ENCODE measurements at regions not wholly inside any gene's neighbourhood (a gene's known extent, or its start where the extent isn't known, plus 50 kb on each side); places are given as distances from the start of the nearest gene placed in this dataset.
A peak's percentile ranks its signal among the peaks of the same experiment; 100 is the strongest.

DNA sequence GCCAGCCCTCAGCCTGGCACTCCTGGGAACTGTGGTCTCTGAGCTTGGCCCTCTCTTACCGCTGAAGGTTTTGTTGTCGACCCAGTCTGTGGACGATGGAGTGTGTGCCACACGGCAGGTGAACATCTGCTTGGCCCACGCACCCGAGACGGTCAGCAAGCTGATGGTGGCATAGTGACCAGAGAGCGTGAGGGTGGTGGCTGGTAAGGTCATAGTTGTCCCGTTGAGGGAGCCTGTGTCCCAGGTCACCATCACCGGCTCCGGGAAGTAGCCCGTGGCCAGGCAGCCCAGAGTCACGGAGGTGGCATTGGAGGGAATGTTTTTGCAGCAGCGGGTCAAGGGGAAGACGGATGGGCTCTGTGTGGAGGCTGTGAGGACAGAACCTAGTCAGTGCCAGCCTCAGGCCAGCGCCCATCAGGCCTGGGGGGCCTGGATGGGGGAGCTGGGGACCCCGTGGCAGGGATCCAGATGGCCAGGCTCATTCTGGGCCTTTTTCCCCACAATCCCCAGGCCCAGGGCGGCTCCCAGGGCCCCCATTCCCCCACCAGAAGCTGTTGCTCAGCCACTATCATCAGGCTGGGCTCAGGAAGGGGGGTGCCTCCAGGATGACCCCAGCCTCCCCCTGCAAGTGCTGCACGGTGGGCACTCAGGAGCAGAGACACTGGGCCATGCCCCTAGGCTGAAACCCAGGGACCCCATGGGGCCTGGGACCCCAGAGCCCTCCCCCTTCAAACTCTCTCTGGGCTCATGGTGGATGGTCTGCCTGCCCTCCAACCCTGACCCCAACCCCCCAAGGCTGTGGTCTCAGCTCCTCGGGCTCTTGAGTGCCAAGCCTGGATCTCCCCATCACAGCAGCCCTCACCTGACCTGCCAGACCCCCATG is 75.2 kb downstream of the TMEM121 start:
- TF ChIP-seq, protein P1, sequence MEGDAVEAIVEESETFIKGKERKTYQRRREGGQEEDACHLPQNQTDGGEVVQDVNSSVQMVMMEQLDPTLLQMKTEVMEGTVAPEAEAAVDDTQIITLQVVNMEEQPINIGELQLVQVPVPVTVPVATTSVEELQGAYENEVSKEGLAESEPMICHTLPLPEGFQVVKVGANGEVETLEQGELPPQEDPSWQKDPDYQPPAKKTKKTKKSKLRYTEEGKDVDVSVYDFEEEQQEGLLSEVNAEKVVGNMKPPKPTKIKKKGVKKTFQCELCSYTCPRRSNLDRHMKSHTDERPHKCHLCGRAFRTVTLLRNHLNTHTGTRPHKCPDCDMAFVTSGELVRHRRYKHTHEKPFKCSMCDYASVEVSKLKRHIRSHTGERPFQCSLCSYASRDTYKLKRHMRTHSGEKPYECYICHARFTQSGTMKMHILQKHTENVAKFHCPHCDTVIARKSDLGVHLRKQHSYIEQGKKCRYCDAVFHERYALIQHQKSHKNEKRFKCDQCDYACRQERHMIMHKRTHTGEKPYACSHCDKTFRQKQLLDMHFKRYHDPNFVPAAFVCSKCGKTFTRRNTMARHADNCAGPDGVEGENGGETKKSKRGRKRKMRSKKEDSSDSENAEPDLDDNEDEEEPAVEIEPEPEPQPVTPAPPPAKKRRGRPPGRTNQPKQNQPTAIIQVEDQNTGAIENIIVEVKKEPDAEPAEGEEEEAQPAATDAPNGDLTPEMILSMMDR (IDR thresholded peaks at IDR 0.05), result no peak
- H3K27me3 Mint-ChIP-seq, result no peaks in the 10 kb centered on the region
- no peaks in the 10 kb centered on the region for H3K9me3 Mint-ChIP-seq (ENCODE audit: insufficient read depth)
- Histone ChIP-seq H3K4me1 (ENCODE audit: control insufficient read depth in 2 of 2, insufficient read depth in 2 of 2, low read length in 2 of 2) (peaks cover 0 to 36% of the 10 kb centered on the region in 2 donors), H4K20me1 (ENCODE audit: control insufficient read depth, insufficient read depth, low read length, poor library complexity, severe bottlenecking) (no peaks in the 10 kb centered on the region), H3K27ac (ENCODE audit: low read length in 2 of 2) (no peak overlapping the region), H3K9me3 (ENCODE audit: control extremely low read depth in 1 of 3, control insufficient read depth in 2 of 3, insufficient read depth in 1 of 3, low read length in 2 of 3) (no peaks in the 10 kb centered on the region), H3K27me3 (replicated peaks in 1 of 4; ENCODE audit: control extremely low read depth in 1 of 4, control insufficient read depth in 3 of 4, insufficient read depth in 4 of 4, low read length in 3 of 4) (no peaks in the 10 kb centered on the region), H3K4me2 (replicated peaks; ENCODE audit: low read depth, low read length, poor library complexity, severe bottlenecking) (no peak overlapping the region), H3K36me3 (replicated peaks in 1 of 2; ENCODE audit: control extremely low read depth in 1 of 2, control insufficient read depth in 1 of 2, extremely low read depth in 1 of 2, insufficient read depth in 2 of 2, low read length in 1 of 2) (peaks cover 0 to 2% of the 10 kb centered on the region in 2 experiments), H3K4me3 (ENCODE audit: control extremely low read depth in 1 of 5, extremely low read depth in 1 of 5, insufficient read depth in 1 of 5, low read depth in 2 of 5, low read length in 4 of 5) (no peak overlapping the region), H2AFZ (ENCODE audit: insufficient read depth, low read depth, low read length, poor library complexity, severe bottlenecking) (no peak overlapping the region), H3K9ac (ENCODE audit: low read length) (no peak overlapping the region), H3K79me2 (ENCODE audit: control insufficient read depth, insufficient read depth, low read length) (no peaks in the 10 kb centered on the region)
- ChIA-PET POLR2A (interaction anchor here (0.7 to 1.6 kb wide), 3 partner anchors 12 to 260 kb away, joined by 3 to 5 read pairs (median 4); no protein-coding TSS in a partner anchor), CTCF (interaction anchor here (1.5 kb wide), 1 partner anchor 11 kb away, joined by 3 read pairs; no protein-coding TSS in a partner anchor)
- 92% methylated on average over 20 of the region's 20 CpGs for WGBS (ENCODE audit: insufficient coverage)
- ATAC-seq (ENCODE audit: low read depth) (no peak), DNase-seq (peak; percentile 22)
- H3K4me3 Mint-ChIP-seq, result no peak overlapping the region
- no peak overlapping the region for H3K27ac Mint-ChIP-seq
- intact Hi-C loops (cut with micrococcal nuclease), result no loop called here
- H3K4me1 Mint-ChIP-seq, result peaks cover 18% of the 10 kb centered on the region

DNA sequence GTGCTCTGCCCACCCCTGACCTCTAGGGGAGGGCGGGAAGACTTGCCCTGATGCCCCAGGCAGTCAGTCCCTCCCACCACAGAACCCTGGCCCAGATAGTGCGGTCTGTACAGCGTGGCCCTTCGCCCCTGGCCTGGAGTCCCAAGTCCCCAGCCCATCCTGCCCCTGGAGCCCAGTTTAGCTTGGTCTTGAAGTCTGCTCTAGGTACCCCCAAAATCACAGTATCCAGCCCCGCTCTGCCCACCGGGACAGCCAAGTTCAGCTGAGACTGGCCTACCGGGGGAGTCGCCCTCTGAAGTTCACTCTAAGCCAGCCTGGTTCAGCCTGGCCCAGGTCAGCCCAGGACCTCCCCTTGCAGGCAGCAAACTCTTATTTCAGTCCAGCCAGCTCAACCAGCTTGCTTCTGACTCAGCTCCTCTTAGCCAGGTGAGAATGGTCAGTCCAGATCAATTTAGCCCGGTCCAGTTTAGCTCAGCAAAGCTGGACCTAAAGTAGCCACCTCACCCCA is 75.9 kb downstream of the TMEM121 start:
- H3K4me3 Mint-ChIP-seq, result no peak overlapping the region
- 98% methylated on average over 9 of the region's 9 CpGs for WGBS (ENCODE audit: insufficient coverage)
- peaks cover 18% of the 10 kb centered on the region for H3K4me1 Mint-ChIP-seq

More for the DNA sequence above, 75.9 kb downstream of the TMEM121 start:
- Histone ChIP-seq H3K4me3 (ENCODE audit: control extremely low read depth in 1 of 5, extremely low read depth in 1 of 5, insufficient read depth in 1 of 5, low read depth in 2 of 5, low read length in 4 of 5) (no peak overlapping the region), H3K9ac (ENCODE audit: low read length) (no peak overlapping the region), H2AFZ (ENCODE audit: insufficient read depth, low read depth, low read length, poor library complexity, severe bottlenecking) (no peak overlapping the region), H3K36me3 (replicated peaks in 1 of 2; ENCODE audit: control extremely low read depth in 1 of 2, control insufficient read depth in 1 of 2, extremely low read depth in 1 of 2, insufficient read depth in 2 of 2, low read length in 1 of 2) (peaks cover 0 to 2% of the 10 kb centered on the region in 2 experiments), H3K79me2 (ENCODE audit: control insufficient read depth, insufficient read depth, low read length) (no peaks in the 10 kb centered on the region), H3K4me1 (ENCODE audit: control insufficient read depth in 2 of 2, insufficient read depth in 2 of 2, low read length in 2 of 2) (peaks cover 0 to 36% of the 10 kb centered on the region in 2 donors), H3K4me2 (replicated peaks; ENCODE audit: low read depth, low read length, poor library complexity, severe bottlenecking) (no peak overlapping the region), H3K9me3 (ENCODE audit: control extremely low read depth in 1 of 3, control insufficient read depth in 2 of 3, insufficient read depth in 1 of 3, low read length in 2 of 3) (no peaks in the 10 kb centered on the region), H4K20me1 (ENCODE audit: control insufficient read depth, insufficient read depth, low read length, poor library complexity, severe bottlenecking) (no peaks in the 10 kb centered on the region), H3K27me3 (replicated peaks in 1 of 4; ENCODE audit: control extremely low read depth in 1 of 4, control insufficient read depth in 3 of 4, insufficient read depth in 4 of 4, low read length in 3 of 4) (no peaks in the 10 kb centered on the region), H3K27ac (ENCODE audit: low read length in 2 of 2) (no peak overlapping the region)
- ChIA-PET POLR2A (interaction anchor here (0.8 to 1.6 kb wide), 2 partner anchors 12 to 45 kb away, joined by 4 to 5 read pairs; no protein-coding TSS in a partner anchor), CTCF (interaction anchor here (1.5 kb wide), 1 partner anchor 10 kb away, joined by 3 read pairs; no protein-coding TSS in a partner anchor)
- TF ChIP-seq, protein P1 (IDR thresholded peaks at IDR 0.05), result no peak
- TF ChIP-seq EZH2 (IDR thresholded peaks at IDR 0.05; ENCODE audit: borderline replicate concordance, insufficient read depth, low read depth, low read length, poor library complexity, severe bottlenecking), result no peak
- DNase-seq, result peak; percentile 23
- Mint-ChIP-seq H3K9me3 (ENCODE audit: insufficient read depth) (no peaks in the 10 kb centered on the region), H3K27ac (peak overlapping the region; percentile 53), H3K27me3 (no peaks in the 10 kb centered on the region)
- ATAC-seq (ENCODE audit: low read depth), result no peak
- intact Hi-C loops (cut with micrococcal nuclease), result no loop called here
